ENCODE measurements at regions not wholly inside any gene's neighbourhood (a gene's known extent, or its start where the extent isn't known, plus 50 kb on each side); places are given as distances from the start of the nearest gene placed in this dataset.
"Not testable (repeated sequence)": the region's sequence is repeated elsewhere in the genome, so short reads cannot be mapped to it uniquely, and the experiment has no call there.

GRCh38 chr2:95700519-95700918 is 108.7 kb downstream of the TRIM43 start:
- no peak for TF ChIP-seq CTCF (IDR thresholded peaks at IDR 0.05; ENCODE audit: insufficient read depth, low read length, poor library complexity, severe bottlenecking)
- Histone ChIP-seq H3K4me3 (replicated peaks; ENCODE audit: low read depth, low read length) (no peak overlapping the region), H3K36me3 (ENCODE audit: control insufficient read depth, insufficient read depth, low read length) (no peaks in the 10 kb centered on the region), H3K27me3 (replicated peaks; ENCODE audit: control insufficient read depth, insufficient read depth, low read length) (peaks cover 1% of the 10 kb centered on the region)
- DNase-seq (ENCODE audit: extremely low read depth, insufficient read length), result no peak

- DNase-seq (ENCODE audit: extremely low read depth, insufficient read length), result no peak
- Histone ChIP-seq H3K4me3 (replicated peaks; ENCODE audit: low read depth, low read length) (no peak overlapping the region), H3K27me3 (replicated peaks; ENCODE audit: control insufficient read depth, insufficient read depth, low read length) (peaks cover 1% of the 10 kb centered on the region), H3K36me3 (ENCODE audit: control insufficient read depth, insufficient read depth, low read length) (no peaks in the 10 kb centered on the region)
- TF ChIP-seq CTCF (IDR thresholded peaks at IDR 0.05; ENCODE audit: insufficient read depth, low read length, poor library complexity, severe bottlenecking), result no peak
Observed at GRCh38 chr2:95702471-95702870, 110.7 kb downstream of the TRIM43 start.

GRCh38 chr2:95707161-95707560 is 115.4 kb downstream of the TRIM43 start:
- not testable (repeated sequence) for H3K36me3 ChIP-seq (ENCODE audit: control insufficient read depth, insufficient read depth, low read length); H3K4me3 ChIP-seq (replicated peaks; ENCODE audit: low read depth, low read length); DNase-seq (ENCODE audit: extremely low read depth, insufficient read length); H3K27me3 ChIP-seq (replicated peaks; ENCODE audit: control insufficient read depth, insufficient read depth, low read length)

GRCh38 chr2:95707837-95708236 is 116.0 kb downstream of the TRIM43 start:
- Histone ChIP-seq H3K36me3 (ENCODE audit: control insufficient read depth, insufficient read depth, low read length) (no peaks in the 10 kb centered on the region), H3K27me3 (replicated peaks; ENCODE audit: control insufficient read depth, insufficient read depth, low read length) (no peaks in the 10 kb centered on the region; the same call in 1 of the 2 replicates), H3K4me3 (replicated peaks; ENCODE audit: low read depth, low read length) (no peak overlapping the region)
- no peak for DNase-seq (ENCODE audit: extremely low read depth, insufficient read length)
- TF ChIP-seq CTCF (IDR thresholded peaks at IDR 0.05; ENCODE audit: insufficient read depth, low read length, poor library complexity, severe bottlenecking), result no peak

GRCh38 chr2:95709831-95710230 is 118.0 kb downstream of the TRIM43 start:
- no peak for DNase-seq (ENCODE audit: extremely low read depth, insufficient read length)
- Histone ChIP-seq H3K27me3 (replicated peaks; ENCODE audit: control insufficient read depth, insufficient read depth, low read length) (no peaks in the 10 kb centered on the region), H3K4me3 (replicated peaks; ENCODE audit: low read depth, low read length) (no peak overlapping the region), H3K36me3 (ENCODE audit: control insufficient read depth, insufficient read depth, low read length) (no peaks in the 10 kb centered on the region)
- TF ChIP-seq CTCF (IDR thresholded peaks at IDR 0.05; ENCODE audit: insufficient read depth, low read length, poor library complexity, severe bottlenecking), result no peak

GRCh38 chr2:95713470-95714177 is 121.8 kb downstream of the TRIM43 start:
- not testable (repeated sequence) for H3K27me3 ChIP-seq (replicated peaks; ENCODE audit: control insufficient read depth, insufficient read depth, low read length); H3K4me3 ChIP-seq (replicated peaks; ENCODE audit: low read depth, low read length); H3K36me3 ChIP-seq (ENCODE audit: control insufficient read depth, insufficient read depth, low read length); DNase-seq (ENCODE audit: extremely low read depth, insufficient read length)

GRCh38 chr2:95714398-95714797 is 122.6 kb downstream of the TRIM43 start:
- H3K27me3 ChIP-seq (replicated peaks; ENCODE audit: control insufficient read depth, insufficient read depth, low read length); H3K36me3 ChIP-seq (ENCODE audit: control insufficient read depth, insufficient read depth, low read length); DNase-seq (ENCODE audit: extremely low read depth, insufficient read length); H3K4me3 ChIP-seq (replicated peaks; ENCODE audit: low read depth, low read length): not testable (repeated sequence)
